GM20000 (cell line): ENCODE measurements at regions not wholly inside any gene's neighbourhood (a gene's known extent, or its start where the extent isn't known, plus 50 kb on each side); places are given as distances from the start of the nearest gene placed in this dataset.

Experiments
- DNase-seq: peaks from one replicate; pipeline ENCODE4 v3.0.0; 2012; ENCODE audit warnings: low spot score
- CTCF ChIP-seq: IDR thresholded peaks from 2 replicates; pipeline ENCODE4 v1.5.1; 2012; ENCODE audit warnings: mild to moderate bottlenecking, control low read depth; ENCODE audit errors: extremely low read depth, missing control alignments

- TF ChIP-seq CTCF, result no peak
- no peak for DNase-seq
Measured at GRCh38 chr7:81167934-81168333, 249.1 kb upstream of the SEMA3C start.

GRCh38 chr7:81165070-81165469, 246.2 kb upstream of the SEMA3C start:
- no peak for DNase-seq
- TF ChIP-seq CTCF, result no peak

GRCh38 chr7:81162771-81163525, 244.1 kb upstream of the SEMA3C start:
- no peak for TF ChIP-seq CTCF
- DNase-seq, result no peak

GRCh38 chr7:81162234-81162633, 243.4 kb upstream of the SEMA3C start:
- TF ChIP-seq CTCF, result no peak
- no peak for DNase-seq

- TF ChIP-seq CTCF, result no peak
- DNase-seq, result no peak
Measured at GRCh38 chr7:81161451-81162075, 242.7 kb upstream of the SEMA3C start.

GRCh38 chr7:81159402-81159801, 240.6 kb upstream of the SEMA3C start:
- DNase-seq, result no peak
- no peak for TF ChIP-seq CTCF

- DNase-seq, result no peak
- TF ChIP-seq CTCF, result no peak
Measured at GRCh38 chr7:81158189-81158588, 239.3 kb upstream of the SEMA3C start.
